ENCODE measurements at regions not wholly inside any gene's neighbourhood (a gene's known extent, or its start where the extent isn't known, plus 50 kb on each side); places are given as distances from the start of the nearest gene placed in this dataset.

GRCh38 chr1:234722270-234722704 lies 112.3 kb upstream of the IRF2BP2 start:
- TF ChIP-seq EP300 (IDR thresholded peaks at IDR 0.05) (no peak), POLR2A (IDR thresholded peaks at IDR 0.05) (peak in 1 of 2 donors; percentile 9), POLR2AphosphoS5 (IDR thresholded peaks at IDR 0.05) (no peak), CTCF (IDR thresholded peaks at IDR 0.05) (no peak)
- H3K4me3 ChIP-seq, result peak overlapping the region in 1 of 2 donors; percentile 19
- peak overlapping the region; percentile 95 to 100 (median 98) for H3K27ac ChIP-seq
- H3K27me3 ChIP-seq, result no peaks in the 10 kb centered on the region
- no peak for ATAC-seq
- 12 to 17% methylated on average over 9 of the region's 9 CpGs for WGBS, 2 donors (ENCODE audit: low coverage in 1 of 2)
- H3K9me3 ChIP-seq, result no peaks in the 10 kb centered on the region
- H3K4me1 ChIP-seq, result peaks cover 48 to 96% (median 82%) of the 10 kb centered on the region in 3 donors
- H3K36me3 ChIP-seq, result no peaks in the 10 kb centered on the region

GRCh38 chr1:234721476-234722269 lies 111.7 kb upstream of the IRF2BP2 start:
- 0 to 7% methylated on average over 1 to 10 of the region's 12 CpGs for WGBS, 2 donors (ENCODE audit: low coverage in 1 of 2)
- Histone ChIP-seq H3K36me3 (no peaks in the 10 kb centered on the region), H3K9me3 (no peaks in the 10 kb centered on the region), H3K27me3 (no peaks in the 10 kb centered on the region), H3K27ac (peak overlapping the region; percentile 95 to 100 (median 98)), H3K4me3 (peak overlapping the region in 1 of 2 donors; percentile 19), H3K4me1 (peaks cover 45 to 96% (median 81%) of the 10 kb centered on the region in 3 donors)
- peak; percentile 96 for TF ChIP-seq POLR2AphosphoS5 (IDR thresholded peaks at IDR 0.05)
- TF ChIP-seq POLR2A (IDR thresholded peaks at IDR 0.05), result peak in 1 of 2 donors; percentile 5
- peak; percentile 88 for TF ChIP-seq EP300 (IDR thresholded peaks at IDR 0.05)
- TF ChIP-seq CTCF (IDR thresholded peaks at IDR 0.05), result no peak
- ATAC-seq, result peak; percentile 34

GRCh38 chr1:234720709-234721441 lies 110.9 kb upstream of the IRF2BP2 start:
- Histone ChIP-seq H3K27me3 (no peaks in the 10 kb centered on the region), H3K4me3 (no peak overlapping the region), H3K36me3 (no peaks in the 10 kb centered on the region), H3K27ac (peak overlapping the region; percentile 95 to 100 (median 98)), H3K9me3 (no peaks in the 10 kb centered on the region), H3K4me1 (peaks cover 40 to 96% (median 79%) of the 10 kb centered on the region in 3 donors)
- WGBS, 2 donors (ENCODE audit: low coverage in 1 of 2), result 68 to 70% methylated on average over 6 to 13 of the region's 15 CpGs
- no peak for ATAC-seq
- TF ChIP-seq POLR2AphosphoS5 (IDR thresholded peaks at IDR 0.05) (no peak), POLR2A (IDR thresholded peaks at IDR 0.05) (no peak), EP300 (IDR thresholded peaks at IDR 0.05) (no peak), CTCF (IDR thresholded peaks at IDR 0.05) (no peak)

GRCh38 chr1:234719454-234720251 lies 109.7 kb upstream of the IRF2BP2 start:
- no peaks in the 10 kb centered on the region for H3K36me3 ChIP-seq
- no peaks in the 10 kb centered on the region for H3K27me3 ChIP-seq
- no peak overlapping the region for H3K4me3 ChIP-seq
- H3K9me3 ChIP-seq, result no peaks in the 10 kb centered on the region
- WGBS, 2 donors (ENCODE audit: low coverage in 1 of 2), result 58 to 100% methylated on average over 2 to 3 of the region's 8 CpGs
- TF ChIP-seq POLR2AphosphoS5 (IDR thresholded peaks at IDR 0.05) (peak; percentile 27), EP300 (IDR thresholded peaks at IDR 0.05) (no peak), POLR2A (IDR thresholded peaks at IDR 0.05) (no peak), CTCF (IDR thresholded peaks at IDR 0.05) (peak in 1 of 4 experiments; percentile 14)
- ATAC-seq, result no peak
- H3K4me1 ChIP-seq, result peaks cover 38 to 96% (median 71%) of the 10 kb centered on the region in 3 donors
- H3K27ac ChIP-seq, result peak overlapping the region; percentile 95 to 100 (median 98)
